IMR-90 (cell line): ENCODE measurements at regions not wholly inside any gene's neighbourhood (a gene's known extent, or its start where the extent isn't known, plus 50 kb on each side); places are given as distances from the start of the nearest gene placed in this dataset.

Source experiments
- ATAC-seq: fragments of 200-7000 bp; cut with Tn5 transposase; 2 replicates; pipeline ENCODE4 v1.9.1; 2020; ENCODE audit warnings: low read depth, mild to moderate bottlenecking, moderate library complexity
- BruUV-seq: library from RNA; stranded (reverse); fragments of 400-500 nt; replicated peaks from 2 replicates; lab custom pipeline; 2021; lab: Mats Ljungman, UMichigan
- CTCF ChIA-PET: fragments of 300-600 bp; formaldehyde crosslinking; extraction: SDS; loops from one replicate; lab custom pipeline; 2021; ENCODE audit warnings: antibody characterized with exemption; lab: Yijun Ruan, JAX
- POLR2A ChIA-PET: fragments of 300-600 bp; sonication (Branson Sonifier 250); formaldehyde crosslinking; loops from one replicate; lab custom pipeline; 2022; ENCODE audit warnings: antibody characterized with exemption; ENCODE audit not compliant: unreplicated experiment; lab: Charles Lee
- DNase-seq: peaks from one replicate; pipeline ENCODE4 v3.0.0; 2013
- H2AFZ ChIP-seq: replicated peaks from 2 replicates; pipeline ENCODE3; 2013; ENCODE audit warnings: low read length, mild to moderate bottlenecking; ENCODE audit not compliant: poor library complexity
- H2AK5ac ChIP-seq: 2 replicates; pipeline ENCODE4 v1.6.1; 2013; ENCODE audit warnings: low read depth, low read length, inconsistent platforms
- H2AK9ac ChIP-seq: replicated peaks from 2 replicates; pipeline ENCODE3; 2013; ENCODE audit warnings: mild to moderate bottlenecking, low read depth, low read length, moderate library complexity; ENCODE audit not compliant: poor library complexity
- H2BK120ac ChIP-seq: 2 replicates; pipeline ENCODE4 v1.6.1; 2013; ENCODE audit warnings: low read depth, low read length, inconsistent platforms
- H2BK15ac ChIP-seq: 3 replicates; pipeline ENCODE4 v1.6.1; 2013; ENCODE audit warnings: low read depth, low read length, inconsistent platforms
- H2BK20ac ChIP-seq: 2 replicates; pipeline ENCODE4 v1.6.1; 2013; ENCODE audit warnings: low read depth, mild to moderate bottlenecking, inconsistent platforms, low read length, moderate library complexity
- H2BK5ac ChIP-seq: 2 replicates; pipeline ENCODE4 v1.6.1; 2013; ENCODE audit warnings: mild to moderate bottlenecking, low read depth, low read length, inconsistent platforms; ENCODE audit not compliant: poor library complexity, severe bottlenecking
- H3K14ac ChIP-seq: replicated peaks from 2 replicates; pipeline ENCODE4 v1.6.1; 2013; ENCODE audit warnings: low read depth, low read length, inconsistent platforms
- H3K18ac ChIP-seq: 2 replicates; pipeline ENCODE4 v1.6.1; 2013; ENCODE audit warnings: low read depth, low read length, control low read depth
- H3K23ac ChIP-seq: 2 replicates; pipeline ENCODE4 v1.6.1; 2013; ENCODE audit warnings: low read depth, low read length, inconsistent platforms
- H3K27ac ChIP-seq: 2 replicates; pipeline ENCODE4 v1.5.1; 2013; ENCODE audit warnings: mild to moderate bottlenecking, control low read depth, low read length; ENCODE audit not compliant: insufficient read depth
- H3K27me3 ChIP-seq: 2 replicates; pipeline ENCODE4 v1.6.1; 2013; ENCODE audit warnings: low read length; ENCODE audit not compliant: control insufficient read depth, insufficient read depth
- H3K36me3 ChIP-seq: 2 replicates; pipeline ENCODE4 v1.6.1; 2013; ENCODE audit warnings: low read length, mixed read lengths; ENCODE audit not compliant: control insufficient read depth, insufficient read depth
- H3K4ac ChIP-seq: 2 replicates; pipeline ENCODE4 v1.6.1; 2013; ENCODE audit warnings: low read depth, low read length, inconsistent platforms
- H3K4me1 ChIP-seq: 2 replicates; pipeline ENCODE4 v1.6.1; 2013; ENCODE audit warnings: low read length, mixed read lengths; ENCODE audit not compliant: control insufficient read depth, insufficient read depth
- H3K4me2 ChIP-seq: 2 replicates; pipeline ENCODE4 v1.6.1; 2013; ENCODE audit warnings: low read depth, mild to moderate bottlenecking, control low read depth, low read length, moderate library complexity
- H3K4me3 ChIP-seq: 2 replicates; pipeline ENCODE4 v1.5.1; 2013; ENCODE audit warnings: low read depth, mild to moderate bottlenecking, control low read depth, low read length, moderate library complexity; ENCODE audit not compliant: insufficient read depth
- H3K56ac ChIP-seq: 2 replicates; pipeline ENCODE4 v1.6.1; 2013; ENCODE audit warnings: low read length, inconsistent platforms; ENCODE audit not compliant: insufficient read depth; ENCODE audit errors: extremely low read depth
- H3K79me1 ChIP-seq, 2 experiments: 2 replicates each; pipeline ENCODE4 v1.6.1; 2013; ENCODE audit warnings: low read length in 2 of 2, inconsistent platforms in 1 of 2, low read depth in 1 of 2
- H3K9ac ChIP-seq: 2 replicates; pipeline ENCODE4 v1.6.1; 2013; ENCODE audit warnings: low read depth, low read length, control low read depth
- H3K9me1 ChIP-seq: 2 replicates; pipeline ENCODE4 v1.6.1; 2013; ENCODE audit warnings: low read length, inconsistent platforms; ENCODE audit not compliant: insufficient read depth
- H3K9me3 ChIP-seq: 2 replicates; pipeline ENCODE4 v1.6.1; 2013; ENCODE audit warnings: low read length; ENCODE audit not compliant: control insufficient read depth, insufficient read depth
- H4K20me1 ChIP-seq: 2 replicates; pipeline ENCODE4 v1.6.1; 2013; ENCODE audit warnings: low read length, inconsistent platforms; ENCODE audit not compliant: insufficient read depth
- H4K5ac ChIP-seq: 2 replicates; pipeline ENCODE4 v1.6.1; 2013; ENCODE audit warnings: mild to moderate bottlenecking, low read depth, low read length, control low read depth
- H4K8ac ChIP-seq, 2 experiments: 2 replicates each; pipeline ENCODE4 v1.6.1; 2013; ENCODE audit warnings: low read depth in 2 of 2, low read length in 2 of 2, control low read depth in 1 of 2, inconsistent platforms in 1 of 2
- H4K91ac ChIP-seq: 2 replicates; pipeline ENCODE4 v1.6.1; 2013; ENCODE audit warnings: low read depth, low read length, inconsistent platforms; ENCODE audit not compliant: insufficient read depth
- CEBPB ChIP-seq: IDR thresholded peaks from 2 replicates; pipeline ENCODE4 v1.6.1; 2012; ENCODE audit warnings: low read depth, low read length, improper control_type of control experiment
- CTCF ChIP-seq: conservative IDR thresholded peaks from 2 replicates; pipeline ENCODE4 v1.5.1; 2012; ENCODE audit warnings: mild to moderate bottlenecking, low read depth, low read length, improper control_type of control experiment
- ELK1 ChIP-seq: fragments of 150-350 bp; IDR thresholded peaks from 2 replicates; pipeline ENCODE4 v1.6.1; 2016; ENCODE audit warnings: low read depth, mild to moderate bottlenecking, low read length, moderate library complexity, borderline replicate concordance
- FOS ChIP-seq: fragments of 150-350 bp; IDR thresholded peaks from 2 replicates; pipeline ENCODE4 v1.6.1; 2016; ENCODE audit warnings: low read depth, low read length
- MAFK ChIP-seq: IDR thresholded peaks from 2 replicates; pipeline ENCODE4 v1.6.1; 2012; ENCODE audit warnings: low read depth, low read length, improper control_type of control experiment
- MAZ ChIP-seq: IDR thresholded peaks from 2 replicates; pipeline ENCODE4 v1.6.1; 2012; ENCODE audit warnings: low read depth, mild to moderate bottlenecking, low read length, improper control_type of control experiment, moderate library complexity, borderline replicate concordance
- NFE2L2 ChIP-seq: fragments of 150-350 bp; IDR thresholded peaks from 2 replicates; pipeline ENCODE4 v1.6.1; 2016; ENCODE audit warnings: low read depth, mild to moderate bottlenecking, low read length
- SMC3 ChIP-seq: fragments of 150-350 bp; IDR thresholded peaks from 2 replicates; pipeline ENCODE4 v1.6.1; 2016; ENCODE audit warnings: low read depth, mild to moderate bottlenecking, antibody characterized with exemption, low read length, moderate library complexity
- USF2 ChIP-seq: fragments of 150-350 bp; IDR thresholded peaks from 2 replicates; pipeline ENCODE4 v1.6.1; 2017; ENCODE audit warnings: mild to moderate bottlenecking, antibody characterized with exemption, low read length, low read depth
- WGBS, 2 experiments: methylation state at CpG; one replicate each; pipeline versions ENCODE4 v1.1.5 to v1.1.7; 2013; ENCODE audit warnings: missing lambda C conversion rate in 2 of 2; ENCODE audit not compliant: insufficient read length in 1 of 2; ENCODE audit errors: extremely low coverage in 2 of 2; 5-methylcytosine and 5-hydroxymethylcytosine counted together
- dilution Hi-C: fragments of 300-500 bp; cut with HindIII; formaldehyde crosslinking; loops from one replicate; pipeline ENCODE4 v1.14.3; 2018; ENCODE audit warnings: low sequenced_read_pairs; ENCODE audit not compliant: unreplicated experiment
- in situ Hi-C: fragments of 300-500 bp; cut with MboI; formaldehyde crosslinking; loops from 3 replicates; pipeline ENCODE4 v1.14.3; 2019; ENCODE audit warnings: low sequenced_read_pairs, inconsistent platforms, mixed read lengths
- intact Hi-C: fragments of 100-400 bp; cut with micrococcal nuclease; formaldehyde crosslinking; loops from 2 replicates; pipeline ENCODE4 v1.10.0; 2022

GRCh38 chr6:170022291-170022722 lies 268.6 kb downstream of the DLL1 start:
- no peak overlapping the region for H3K4ac ChIP-seq
- H3K36me3 ChIP-seq = no peaks in the 10 kb centered on the region
- no peak overlapping the region for H3K18ac ChIP-seq
- H3K9ac ChIP-seq = no peak overlapping the region
- BruUV-seq = no TSS peak
- H3K79me1 ChIP-seq = no peaks in the 10 kb centered on the region
- H4K8ac ChIP-seq = no peak overlapping the region
- no peaks in the 10 kb centered on the region for H3K27me3 ChIP-seq
- CTCF ChIA-PET = no interaction called here
- H3K56ac ChIP-seq = no peak overlapping the region
- H3K14ac ChIP-seq = no peak overlapping the region
- no peak overlapping the region for H2BK20ac ChIP-seq
- dilution Hi-C loops = no loop called here
- no peak overlapping the region for H2BK5ac ChIP-seq
- POLR2A ChIA-PET = no interaction called here
- WGBS, 2 experiments = 100% methylated on average over 4 of the region's 23 CpGs; no CpG with 5 or more reads in 1 of the 2 experiments
- H3K23ac ChIP-seq = no peak overlapping the region
- no peak overlapping the region for H3K4me3 ChIP-seq
- intact Hi-C loops = no loop called here
- TF ChIP-seq USF2 = no peak
- TF ChIP-seq MAFK = no peak
- TF ChIP-seq NFE2L2 = no peak
- no peak for TF ChIP-seq FOS
- TF ChIP-seq CTCF = no peak
- no peak for TF ChIP-seq MAZ
- TF ChIP-seq SMC3 = no peak
- no peak for TF ChIP-seq ELK1
- no peak for TF ChIP-seq CEBPB
- no peak overlapping the region for H4K5ac ChIP-seq
- ATAC-seq (no peak), DNase-seq (no peak)
- H3K4me1 ChIP-seq = peaks cover 2% of the 10 kb centered on the region; the same call in 1 of the 2 replicates
- no peak overlapping the region for H3K27ac ChIP-seq
- H3K4me2 ChIP-seq = no peak overlapping the region
- peaks cover 54% of the 10 kb centered on the region for H3K9me3 ChIP-seq
- no peaks in the 10 kb centered on the region for H3K9me1 ChIP-seq
- H2AK5ac ChIP-seq = no peak overlapping the region
- H2BK120ac ChIP-seq = no peak overlapping the region
- no peaks in the 10 kb centered on the region for H4K20me1 ChIP-seq
- H2AFZ ChIP-seq = no peak overlapping the region
- no peak overlapping the region for H4K91ac ChIP-seq
- no peak overlapping the region for H2AK9ac ChIP-seq
- in situ Hi-C loops = no loop called here
- no peak overlapping the region for H2BK15ac ChIP-seq
